ENCODE measurements at regions not wholly inside any gene's neighbourhood (a gene's known extent, or its start where the extent isn't known, plus 50 kb on each side); places are given as distances from the start of the nearest gene placed in this dataset.

DNA sequence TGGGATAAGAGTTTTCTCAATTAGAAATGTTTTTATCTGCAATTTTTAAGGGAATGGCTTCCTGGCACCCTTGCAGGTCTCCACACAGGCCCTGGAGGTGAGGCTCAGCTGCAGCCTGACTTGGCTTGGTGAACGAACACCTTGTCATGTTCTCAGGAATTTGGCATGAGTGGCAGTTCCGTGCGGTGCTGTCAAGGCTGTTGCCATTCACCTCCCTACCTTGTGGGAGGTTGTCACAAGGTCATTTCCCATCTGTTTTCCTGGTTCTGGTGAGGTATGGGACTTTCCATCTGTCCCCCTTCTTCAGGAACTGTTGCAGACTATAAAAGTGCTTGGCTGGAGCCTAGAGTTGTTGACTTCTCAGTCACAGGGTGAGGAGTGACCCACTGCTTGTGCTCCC lies 82.9 kb downstream of the ELOVL4 start:
- no peak for DNase-seq
- ChIA-PET CTCF (no interaction called here), POLR2A (no interaction called here)
- Mint-ChIP-seq H3K27me3 (peaks cover 2% of the 10 kb centered on the region), H3K36me3 (no peaks in the 10 kb centered on the region), H3K4me1 (ENCODE audit: low read depth) (peaks cover under 1% of the 10 kb centered on the region), H3K9me3 (no peaks in the 10 kb centered on the region), H3K27ac (no peak overlapping the region), H3K4me3 (no peak overlapping the region)
- intact Hi-C loops (cut with micrococcal nuclease), result no loop called here

GRCh38 chr6:79864001-79864400 lies 83.4 kb downstream of the ELOVL4 start:
- CTCF ChIA-PET, result no interaction called here
- intact Hi-C loops (cut with micrococcal nuclease), result no loop called here

DNA sequence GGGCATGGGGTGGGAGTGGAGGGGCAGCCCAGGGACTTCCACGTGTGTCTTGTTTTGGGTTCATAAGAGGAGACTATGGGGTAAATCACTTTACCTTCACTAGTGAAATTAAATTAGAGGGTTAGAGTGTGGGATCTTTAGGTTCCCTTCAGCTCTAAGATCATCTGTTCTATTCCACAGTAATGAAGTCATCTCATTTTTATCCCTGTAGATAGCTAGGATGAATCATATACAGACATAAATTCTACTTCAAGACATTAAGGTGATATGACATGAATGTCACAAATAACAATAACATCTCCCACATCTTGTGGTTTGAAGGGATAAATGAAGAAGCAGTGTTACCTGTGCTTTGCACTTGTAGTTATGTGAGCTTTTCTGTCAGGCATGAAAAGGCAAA lies 83.8 kb downstream of the ELOVL4 start:
- H3K27me3 Mint-ChIP-seq, result peaks cover 2% of the 10 kb centered on the region
- intact Hi-C loops (cut with micrococcal nuclease), result no loop called here
- H3K4me3 Mint-ChIP-seq, result no peak overlapping the region
- H3K9me3 Mint-ChIP-seq, result no peaks in the 10 kb centered on the region
- ChIA-PET CTCF (no interaction called here), POLR2A (no interaction called here)
- no peak for DNase-seq
- H3K36me3 Mint-ChIP-seq, result no peaks in the 10 kb centered on the region
- no peaks in the 10 kb centered on the region for H3K4me1 Mint-ChIP-seq (ENCODE audit: low read depth)
- no peak overlapping the region for H3K27ac Mint-ChIP-seq

More at GRCh38 chr6:79864001-79864400, 83.4 kb downstream of the ELOVL4 start:
- DNase-seq, result no peak
- no peak overlapping the region for H3K4me3 Mint-ChIP-seq
- H3K27me3 Mint-ChIP-seq, result peaks cover 2% of the 10 kb centered on the region
- no peaks in the 10 kb centered on the region for H3K36me3 Mint-ChIP-seq
- POLR2A ChIA-PET, result no interaction called here
- no peaks in the 10 kb centered on the region for H3K4me1 Mint-ChIP-seq (ENCODE audit: low read depth)
- H3K9me3 Mint-ChIP-seq, result no peaks in the 10 kb centered on the region
- no peak overlapping the region for H3K27ac Mint-ChIP-seq

DNA sequence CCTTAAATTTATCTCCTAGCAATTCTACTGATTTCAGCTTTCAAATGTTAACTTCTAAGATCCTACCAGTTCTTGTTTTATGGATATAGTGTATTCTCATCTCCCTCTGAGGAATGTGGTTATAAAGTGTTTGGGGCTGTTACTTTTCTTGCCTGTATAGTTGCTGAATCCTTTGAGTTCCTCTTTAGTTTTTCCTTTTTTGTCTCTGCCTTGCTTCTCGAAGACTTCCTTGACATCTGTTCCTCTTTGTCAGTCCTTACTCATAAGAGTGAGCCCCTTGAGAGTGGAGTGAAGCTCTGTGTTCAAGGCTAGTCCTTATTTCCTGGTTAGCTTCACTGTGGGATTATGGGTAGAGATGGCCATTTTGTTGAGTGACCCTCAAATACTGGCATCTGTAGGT lies 84.6 kb downstream of the ELOVL4 start:
- DNase-seq, result no peak
- Mint-ChIP-seq H3K4me1 (ENCODE audit: low read depth) (no peaks in the 10 kb centered on the region), H3K27me3 (peaks cover 2% of the 10 kb centered on the region), H3K9me3 (no peaks in the 10 kb centered on the region), H3K27ac (no peak overlapping the region), H3K36me3 (no peaks in the 10 kb centered on the region), H3K4me3 (no peak overlapping the region)
- intact Hi-C loops (cut with micrococcal nuclease), result no loop called here
- CTCF ChIA-PET, result no interaction called here
- POLR2A ChIA-PET, result no interaction called here

DNA sequence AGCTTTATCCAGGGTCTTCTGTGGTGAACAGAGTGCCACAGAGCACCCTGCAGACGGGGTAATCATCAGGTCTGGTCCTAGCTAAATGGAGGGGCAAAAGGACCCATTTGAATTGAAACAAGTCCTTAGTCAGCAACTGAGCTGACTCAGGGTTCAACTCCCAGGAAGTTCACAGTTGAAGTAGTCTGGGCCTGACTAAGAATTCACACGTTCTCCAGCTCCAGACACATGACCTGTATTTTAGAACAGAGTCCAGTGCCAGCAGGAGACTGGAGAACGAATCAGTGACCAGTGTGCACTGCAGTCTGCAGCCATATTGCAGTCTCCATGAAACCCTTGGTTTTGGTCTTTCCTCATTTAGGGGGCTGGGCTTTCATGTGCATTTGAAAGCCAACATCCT lies 85.2 kb downstream of the ELOVL4 start:
- no peak for DNase-seq
- Mint-ChIP-seq H3K27ac (no peak overlapping the region), H3K9me3 (no peaks in the 10 kb centered on the region), H3K4me1 (ENCODE audit: low read depth) (no peaks in the 10 kb centered on the region), H3K36me3 (no peaks in the 10 kb centered on the region), H3K27me3 (peaks cover 3% of the 10 kb centered on the region), H3K4me3 (no peak overlapping the region)
- intact Hi-C loops (cut with micrococcal nuclease), result no loop called here
- POLR2A ChIA-PET, result no interaction called here
- CTCF ChIA-PET, result no interaction called here

- Mint-ChIP-seq H3K36me3 (no peaks in the 10 kb centered on the region), H3K27me3 (peaks cover 2% of the 10 kb centered on the region), H3K4me1 (ENCODE audit: low read depth) (no peaks in the 10 kb centered on the region), H3K27ac (no peak overlapping the region), H3K9me3 (no peaks in the 10 kb centered on the region), H3K4me3 (no peak overlapping the region)
- intact Hi-C loops (cut with micrococcal nuclease), result no loop called here
- no peak for DNase-seq
- ChIA-PET CTCF (interaction anchor here (1.3 kb wide), 1 partner anchor 9 kb away, joined by 4 read pairs; no protein-coding TSS in a partner anchor), POLR2A (no interaction called here)
Measured at GRCh38 chr6:79861023-79861422, 86.3 kb downstream of the ELOVL4 start.

DNA sequence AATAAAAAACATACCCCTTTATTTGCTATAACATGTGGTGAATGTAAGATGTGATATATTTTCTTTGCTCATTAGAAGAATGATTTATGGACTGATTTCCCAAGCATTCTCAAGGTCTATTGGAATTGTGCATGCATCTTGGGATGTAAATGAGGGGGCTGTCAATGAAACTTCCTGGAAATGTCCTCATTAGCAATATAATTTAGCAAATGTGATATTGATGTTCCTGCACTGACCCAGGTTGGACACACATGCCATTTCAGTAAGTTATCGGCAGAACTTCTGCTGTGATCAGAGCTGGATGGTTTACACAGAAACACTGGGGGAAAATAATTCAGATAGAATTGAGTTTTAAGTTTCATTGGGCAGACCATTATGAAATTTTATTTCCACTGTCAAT lies 99.9 kb downstream of the ELOVL4 start:
- H3K36me3 Mint-ChIP-seq, result no peaks in the 10 kb centered on the region

DNA sequence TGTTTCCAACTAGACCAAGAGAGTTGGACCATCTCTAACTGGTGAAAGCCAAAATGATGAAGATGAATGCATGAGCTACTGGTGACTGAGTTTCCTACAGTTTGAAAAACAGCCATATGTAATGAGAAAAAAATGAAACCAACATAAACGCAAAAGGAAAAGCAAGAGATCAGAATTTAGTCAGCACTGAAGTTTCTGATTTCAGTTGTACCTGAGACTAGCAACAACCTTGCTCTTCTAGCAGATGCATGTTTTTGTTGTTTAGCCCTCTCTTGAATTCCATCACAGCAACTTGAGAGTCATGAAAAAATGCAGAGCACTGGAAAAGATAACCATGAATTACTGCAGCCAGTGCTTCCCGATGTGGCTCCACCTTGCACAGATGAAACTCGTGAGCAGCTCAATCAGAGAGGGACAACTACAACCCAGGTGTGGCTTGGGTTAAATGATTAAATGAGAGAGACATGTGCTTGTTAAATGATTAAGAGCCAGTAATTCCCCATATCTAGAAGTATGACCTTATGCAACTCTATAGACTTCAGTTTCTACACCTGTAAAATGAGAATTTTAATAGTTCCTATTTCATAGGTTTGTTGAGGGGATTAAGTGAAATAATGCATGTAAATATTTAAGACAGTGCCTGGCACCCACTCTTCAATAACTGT lies 104.8 kb downstream of the ELOVL4 start:
- H3K4me3 Mint-ChIP-seq, result no peak overlapping the region
- no peak for DNase-seq
- no peak overlapping the region for H3K27ac Mint-ChIP-seq
- no peaks in the 10 kb centered on the region for H3K4me1 Mint-ChIP-seq (ENCODE audit: low read depth)
- no peaks in the 10 kb centered on the region for H3K9me3 Mint-ChIP-seq
- intact Hi-C loops (cut with micrococcal nuclease), result no loop called here
- H3K27me3 Mint-ChIP-seq, result peaks cover 4% of the 10 kb centered on the region
- no peaks in the 10 kb centered on the region for H3K36me3 Mint-ChIP-seq
- CTCF ChIA-PET, result interaction anchor here (0.8 kb wide), 1 partner anchor 19 kb away, joined by 3 read pairs; no protein-coding TSS in a partner anchor
- POLR2A ChIA-PET, result no interaction called here

More for the DNA sequence above, 99.9 kb downstream of the ELOVL4 start:
- no peaks in the 10 kb centered on the region for H3K9me3 Mint-ChIP-seq
- H3K27me3 Mint-ChIP-seq, result peaks cover 3% of the 10 kb centered on the region
- CTCF ChIA-PET, result no interaction called here
- no peak for DNase-seq
- POLR2A ChIA-PET, result no interaction called here
- intact Hi-C loops (cut with micrococcal nuclease), result no loop called here
- H3K4me1 Mint-ChIP-seq (ENCODE audit: low read depth), result no peaks in the 10 kb centered on the region
- no peak overlapping the region for H3K4me3 Mint-ChIP-seq
- no peak overlapping the region for H3K27ac Mint-ChIP-seq

DNA sequence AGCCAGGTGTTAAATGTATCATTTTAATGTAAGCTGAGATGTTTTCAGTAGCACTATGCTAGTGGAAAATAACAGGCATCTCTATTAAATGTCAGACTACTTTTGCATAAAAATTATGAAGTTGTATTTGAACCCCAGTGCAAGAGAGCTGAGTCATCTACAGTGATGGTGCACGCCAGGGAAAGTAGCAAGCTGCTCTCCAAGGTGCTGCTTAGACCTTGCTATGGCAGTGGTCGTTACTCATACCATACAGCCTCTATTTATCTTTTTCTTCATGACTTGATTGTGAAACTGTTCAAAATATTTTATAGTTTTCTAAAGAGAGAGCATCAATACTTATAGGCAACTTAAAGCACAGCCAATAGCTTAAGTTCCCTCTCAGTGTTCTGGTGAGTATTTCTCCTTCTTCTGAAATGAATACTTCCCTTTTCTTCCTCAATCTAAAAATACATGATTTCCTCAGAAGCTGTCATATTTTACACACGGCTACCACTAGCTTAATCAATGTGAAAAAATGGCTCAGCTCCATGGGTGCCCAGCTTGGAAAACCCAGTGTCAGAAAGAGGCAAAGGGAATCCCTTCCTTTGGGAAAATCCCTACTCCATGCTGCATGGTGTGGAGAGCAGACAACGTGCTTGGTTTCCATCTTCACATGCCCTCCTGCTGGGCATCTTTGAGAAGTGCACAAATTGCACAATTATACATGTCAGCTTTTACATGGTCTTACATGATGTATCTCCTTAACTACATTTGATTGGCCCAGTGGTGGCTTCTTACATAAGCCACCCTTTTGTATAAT lies 105.6 kb downstream of the ELOVL4 start:
- ChIA-PET POLR2A (no interaction called here), CTCF (interaction anchor here (0.8 kb wide), 1 partner anchor 18 kb away, joined by 3 read pairs; no protein-coding TSS in a partner anchor)
- Mint-ChIP-seq H3K4me3 (no peak overlapping the region), H3K4me1 (ENCODE audit: low read depth) (no peaks in the 10 kb centered on the region), H3K9me3 (no peaks in the 10 kb centered on the region), H3K36me3 (no peaks in the 10 kb centered on the region), H3K27ac (no peak overlapping the region), H3K27me3 (peaks cover 4% of the 10 kb centered on the region)
- intact Hi-C loops (cut with micrococcal nuclease), result no loop called here
- DNase-seq, result no peak

- no peak overlapping the region for H3K27ac Mint-ChIP-seq
Measured at GRCh38 chr6:79838851-79839250, 108.5 kb downstream of the ELOVL4 start.

DNA sequence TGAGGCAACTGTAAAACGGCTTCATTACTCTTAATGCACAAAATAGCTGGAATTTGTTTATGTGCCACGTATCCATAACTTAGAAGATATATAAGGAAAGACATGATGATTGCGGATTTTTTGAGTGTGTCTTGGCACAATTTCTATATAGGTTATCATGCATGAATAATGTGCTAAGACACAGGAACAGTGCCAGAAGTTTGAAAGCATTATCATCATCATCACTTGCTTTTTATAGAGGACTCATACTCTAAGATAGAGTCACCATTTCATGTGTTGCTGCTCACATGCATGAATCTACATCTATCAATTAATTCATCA lies 113.4 kb downstream of the ELOVL4 start:
- ChIA-PET POLR2A (no interaction called here), CTCF (interaction anchor here (0.6 to 1.9 kb wide), 3 partner anchors 20 to 260 kb away, joined by 3 to 5 read pairs (median 3); no protein-coding TSS in a partner anchor)
- no peak overlapping the region for H3K27ac Mint-ChIP-seq
- peaks cover 25% of the 10 kb centered on the region for H3K27me3 Mint-ChIP-seq
- H3K4me3 Mint-ChIP-seq, result no peak overlapping the region
- H3K9me3 Mint-ChIP-seq, result no peaks in the 10 kb centered on the region
- H3K4me1 Mint-ChIP-seq (ENCODE audit: low read depth), result no peaks in the 10 kb centered on the region
- intact Hi-C loops (cut with micrococcal nuclease), result no loop called here
- H3K36me3 Mint-ChIP-seq, result no peaks in the 10 kb centered on the region
- DNase-seq, result no peak

More at GRCh38 chr6:79838851-79839250, 108.5 kb downstream of the ELOVL4 start:
- intact Hi-C loops (cut with micrococcal nuclease), result no loop called here
- Mint-ChIP-seq H3K9me3 (no peaks in the 10 kb centered on the region), H3K4me3 (no peak overlapping the region), H3K27me3 (peaks cover 19% of the 10 kb centered on the region), H3K36me3 (no peaks in the 10 kb centered on the region), H3K4me1 (ENCODE audit: low read depth) (no peaks in the 10 kb centered on the region)
- DNase-seq, result no peak
- ChIA-PET POLR2A (no interaction called here), CTCF (no interaction called here)

GRCh38 chr6:79833264-79833963 lies 113.9 kb downstream of the ELOVL4 start:
- POLR2A ChIA-PET, result no interaction called here

More at GRCh38 chr6:79833264-79833963, 113.9 kb downstream of the ELOVL4 start:
- Mint-ChIP-seq H3K27me3 (peaks cover 25% of the 10 kb centered on the region), H3K4me1 (ENCODE audit: low read depth) (no peaks in the 10 kb centered on the region), H3K9me3 (no peaks in the 10 kb centered on the region), H3K27ac (no peak overlapping the region), H3K36me3 (no peaks in the 10 kb centered on the region), H3K4me3 (no peak overlapping the region)
- intact Hi-C loops (cut with micrococcal nuclease), result no loop called here
- DNase-seq, result no peak
- CTCF ChIA-PET, result interaction anchor here (0.6 to 1.9 kb wide), 3 partner anchors 20 to 260 kb away, joined by 3 to 5 read pairs (median 3); no protein-coding TSS in a partner anchor

All from activated CD4-positive, alpha-beta memory T cell treated with anti-CD3 and anti-CD28 coated beads for 36 hours (primary cell).